ENCODE measurements at regions not wholly inside any gene's neighbourhood (a gene's known extent, or its start where the extent isn't known, plus 50 kb on each side); places are given as distances from the start of the nearest gene placed in this dataset.

DNA sequence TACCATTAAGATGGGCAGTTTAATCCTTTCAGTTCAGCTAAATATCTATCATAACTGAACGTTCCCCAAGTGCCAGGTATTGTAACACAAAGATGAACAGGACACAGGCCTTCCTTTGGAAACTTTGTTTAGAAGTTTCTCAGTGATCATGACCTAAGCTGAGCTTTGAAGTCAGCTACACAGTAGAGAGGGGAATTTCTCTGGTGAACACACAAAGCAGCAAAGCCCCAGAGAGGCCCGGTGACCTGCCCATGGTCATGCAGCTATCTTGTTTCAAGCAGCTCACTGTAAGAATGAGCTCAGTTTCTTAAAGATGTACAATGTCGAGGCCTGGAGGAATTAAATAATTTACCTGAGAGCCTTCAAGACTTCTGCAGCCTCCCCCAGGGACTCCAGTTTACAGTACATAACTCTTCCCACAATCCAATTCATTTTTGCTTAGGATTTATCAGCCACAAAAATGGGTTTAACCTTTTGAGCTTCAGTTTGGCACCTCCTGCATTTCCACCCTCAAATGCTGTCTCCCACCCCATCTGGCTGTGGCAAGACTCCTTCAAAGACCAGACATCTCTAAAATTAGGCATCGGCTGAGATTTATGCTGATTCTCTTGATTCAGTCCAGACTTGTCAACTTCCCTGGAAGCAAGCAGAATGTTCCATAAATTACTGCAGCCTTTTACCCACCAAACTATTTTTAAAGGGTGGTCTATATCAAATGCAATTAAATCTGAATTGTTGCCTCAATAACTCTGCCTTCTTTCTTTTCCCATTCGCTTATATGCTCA, 325.6 kb downstream of the TXNL1 start:
- no peak overlapping the region for H4K8ac ChIP-seq (ENCODE audit: extremely low read depth, insufficient read depth, low read length)
- H3K23me2 ChIP-seq (ENCODE audit: low read depth, low read length) = no peaks in the 10 kb centered on the region
- no peak overlapping the region for H3K4me2 ChIP-seq (ENCODE audit: insufficient read depth in 1 of 2, low read depth in 2 of 2, low read length in 2 of 2)
- H2BK15ac ChIP-seq (ENCODE audit: low read length) = no peak overlapping the region
- no peak overlapping the region for H2AK5ac ChIP-seq (ENCODE audit: low read depth, low read length)
- WGBS, 2 experiments (ENCODE audit: extremely low coverage in 1 of 2, insufficient coverage in 1 of 2, insufficient read length in 1 of 2, insufficient replicate concordance in 2 of 2, low coverage in 1 of 2, low lambda C conversion rate in 2 of 2, missing lambda C conversion rate in 1 of 2) = 93% methylated on average over 5 of the region's 5 CpGs; no CpG with 5 or more reads in 1 of the 2 experiments
- no peak overlapping the region for H3K9ac ChIP-seq (replicated peaks in 1 of 4; ENCODE audit: extremely low read depth in 1 of 4, low read depth in 3 of 4, low read length in 3 of 4)
- no peak overlapping the region; the same call in 1 of the 2 replicates for H2AFZ ChIP-seq (ENCODE audit: low read length)
- H2BK20ac ChIP-seq (ENCODE audit: low read length) = no peak overlapping the region
- H3K4ac ChIP-seq (replicated peaks; ENCODE audit: insufficient read length, low read depth, low read length) = no peak overlapping the region
- H3K4me3 ChIP-seq (ENCODE audit: extremely low read depth in 1 of 4, insufficient read depth in 2 of 4, low read depth in 3 of 4, low read length in 4 of 4) = no peak overlapping the region
- H3K56ac ChIP-seq (replicated peaks; ENCODE audit: insufficient read length, low read depth, low read length) = no peak overlapping the region
- DNase-seq (ENCODE audit: low read depth in 1 of 2, low spot score in 2 of 2) = no peak
- CTCF ChIA-PET (ENCODE audit: partially characterized antibody) = interaction anchor here (0.7 to 1.8 kb wide), 4 partner anchors 11 to 22 kb away, joined by 3 to 6 read pairs (median 4); no protein-coding TSS in a partner anchor
- H2BK5ac ChIP-seq (ENCODE audit: low read depth, low read length) = no peak overlapping the region
- no peak overlapping the region for H4K91ac ChIP-seq (replicated peaks; ENCODE audit: insufficient read length, low read length)
- H3K23ac ChIP-seq (ENCODE audit: insufficient read length) = no peak overlapping the region
- H3K4me1 ChIP-seq (replicated peaks in 1 of 4; ENCODE audit: control insufficient read depth in 3 of 4, insufficient read depth in 4 of 4, low read length in 3 of 4) = no peaks in the 10 kb centered on the region; a peak in 1 of 7 replicates
- no peaks in the 10 kb centered on the region for H4K20me1 ChIP-seq (replicated peaks in 1 of 2; ENCODE audit: control insufficient read depth in 1 of 2, insufficient read depth in 2 of 2, low read length in 2 of 2)
- no peaks in the 10 kb centered on the region for H3K36me3 ChIP-seq (ENCODE audit: control insufficient read depth in 2 of 4, insufficient read depth in 4 of 4, low read length in 3 of 4)
- H3K18ac ChIP-seq (ENCODE audit: extremely low read depth, low read length) = no peak overlapping the region
- no peak overlapping the region for H3K14ac ChIP-seq (ENCODE audit: insufficient read length)
- H3K79me2 ChIP-seq (ENCODE audit: control insufficient read depth in 1 of 2, insufficient read depth in 2 of 2, low read length in 2 of 2) = no peaks in the 10 kb centered on the region
- no peak overlapping the region for H2BK120ac ChIP-seq (replicated peaks; ENCODE audit: low read depth, low read length)
- H3K9me3 ChIP-seq (ENCODE audit: insufficient read depth in 2 of 2, low read depth in 1 of 2, low read length in 1 of 2) = no peaks in the 10 kb centered on the region
- POLR2A ChIA-PET (ENCODE audit: partially characterized antibody) = no interaction called here
- H3K27ac ChIP-seq (ENCODE audit: low read depth, low read length) = no peak overlapping the region
- H3K27me3 ChIP-seq (replicated peaks in 1 of 4; ENCODE audit: control insufficient read depth in 3 of 4, extremely low read depth in 1 of 4, insufficient read depth in 3 of 4, low read length in 3 of 4) = no peaks in the 10 kb centered on the region
- no peak overlapping the region for H2BK12ac ChIP-seq (ENCODE audit: low read depth, low read length)
- no peak overlapping the region for H4K5ac ChIP-seq (ENCODE audit: insufficient read length, low read depth, low read length)
- FAIRE-seq = no peak
- H3K79me1 ChIP-seq (ENCODE audit: low read depth, low read length) = no peaks in the 10 kb centered on the region; the same call in 1 of the 2 replicates
- TF ChIP-seq RNF2 (IDR thresholded peaks at IDR 0.05; ENCODE audit: borderline replicate concordance, low read depth, low read length, missing control alignments, poor library complexity, severe bottlenecking) (no peak), HDAC2 (IDR thresholded peaks at IDR 0.05; ENCODE audit: borderline replicate concordance in 1 of 2, low read depth in 2 of 2, low read length in 2 of 2) (no peak), GABPA (IDR thresholded peaks at IDR 0.05; ENCODE audit: borderline replicate concordance, insufficient read depth, low read length) (no peak), SIX5 (IDR thresholded peaks at IDR 0.05; ENCODE audit: low read depth, low read length) (no peak), GTF2F1 (IDR thresholded peaks at IDR 0.05; ENCODE audit: borderline replicate concordance, low read depth, low read length) (no peak), POU5F1 (IDR thresholded peaks at IDR 0.05; ENCODE audit: low read depth, low read length) (no peak), RFX5 (IDR thresholded peaks at IDR 0.05; ENCODE audit: borderline replicate concordance, low read depth, low read length) (no peak), SIRT6 (IDR thresholded peaks at IDR 0.05; ENCODE audit: low read length) (no peak), MAFK (IDR thresholded peaks at IDR 0.05; ENCODE audit: low read depth, low read length) (no peak), TCF12 (IDR thresholded peaks at IDR 0.05; ENCODE audit: low read depth, low read length) (no peak)
- TF ChIP-seq, protein P1, sequence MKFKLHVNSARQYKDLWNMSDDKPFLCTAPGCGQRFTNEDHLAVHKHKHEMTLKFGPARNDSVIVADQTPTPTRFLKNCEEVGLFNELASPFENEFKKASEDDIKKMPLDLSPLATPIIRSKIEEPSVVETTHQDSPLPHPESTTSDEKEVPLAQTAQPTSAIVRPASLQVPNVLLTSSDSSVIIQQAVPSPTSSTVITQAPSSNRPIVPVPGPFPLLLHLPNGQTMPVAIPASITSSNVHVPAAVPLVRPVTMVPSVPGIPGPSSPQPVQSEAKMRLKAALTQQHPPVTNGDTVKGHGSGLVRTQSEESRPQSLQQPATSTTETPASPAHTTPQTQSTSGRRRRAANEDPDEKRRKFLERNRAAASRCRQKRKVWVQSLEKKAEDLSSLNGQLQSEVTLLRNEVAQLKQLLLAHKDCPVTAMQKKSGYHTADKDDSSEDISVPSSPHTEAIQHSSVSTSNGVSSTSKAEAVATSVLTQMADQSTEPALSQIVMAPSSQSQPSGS (IDR thresholded peaks at IDR 0.05; ENCODE audit: low read length) = no peak

Data from H1 (cell line).